SK-N-SH (cell line): ENCODE measurements at regions not wholly inside any gene's neighbourhood (a gene's known extent, or its start where the extent isn't known, plus 50 kb on each side); places are given as distances from the start of the nearest gene placed in this dataset.

Experiments used
- CTCF ChIA-PET: fragments of 300-600, 350-600 bp; formaldehyde crosslinking; extraction: SDS; loops from one replicate; lab custom pipeline; 2021; lab: Yijun Ruan, JAX
- POLR2A ChIA-PET: fragments of 350-600 bp; sonication (Branson Sonifier 250); formaldehyde crosslinking; extraction: SDS; loops from one replicate; lab custom pipeline; 2020; ENCODE audit warnings: antibody characterized with exemption, inconsistent platforms; lab: Yijun Ruan, JAX
- DNase-seq: peaks from one replicate; pipeline ENCODE4 v3.0.0; 2012
- H2AFZ ChIP-seq: fragments of 200-600 bp; sonication (generic); 2 replicates; pipeline ENCODE4 v1.8.1; 2016; ENCODE audit warnings: antibody characterized with exemption, mild to moderate bottlenecking, low read depth
- H3F3A ChIP-seq: fragments of 200-600 bp; sonication (generic); replicated peaks from 2 replicates; pipeline ENCODE3; 2016; ENCODE audit warnings: antibody characterized with exemption, mild to moderate bottlenecking; ENCODE audit not compliant: insufficient read depth
- H3K27ac ChIP-seq, 2 experiments: fragments of 200-500 bp in 1 of 2; fragments of 200-600 bp in 1 of 2; sonication (Bioruptor generic) in 1 of 2; sonication (generic), shearing (Covaris generic) in 1 of 2; 2 replicates each; pipeline versions ENCODE4 v1.5.1 to v1.6.1; 2014 to 2016; ENCODE audit warnings: low read depth in 2 of 2, inconsistent platforms in 1 of 2, low read length in 1 of 2, mild to moderate bottlenecking in 1 of 2, mixed read lengths in 1 of 2
- H3K27me3 ChIP-seq: fragments of 200-600 bp; sonication (generic), shearing (Covaris generic); 2 replicates; pipeline ENCODE4 v1.6.1; 2016; ENCODE audit warnings: mixed run types; ENCODE audit not compliant: insufficient read depth
- H3K36me3 ChIP-seq, 2 experiments: fragments of 200-500 bp in 1 of 2; fragments of 200-600 bp in 1 of 2; sonication (Bioruptor generic) in 1 of 2; sonication (generic) in 1 of 2; replicated peaks in 1 of 2; 2 replicates each; pipeline versions ENCODE3 to v1.5.1; 2014 to 2016; ENCODE audit warnings: low read length in 1 of 2, mild to moderate bottlenecking in 1 of 2; ENCODE audit not compliant: insufficient read depth in 2 of 2, control insufficient read depth in 1 of 2
- H3K4me1 ChIP-seq, 2 experiments: fragments of 200-500 bp in 1 of 2; fragments of 200-600 bp in 1 of 2; sonication (Bioruptor generic) in 1 of 2; sonication (generic), shearing (Covaris generic) in 1 of 2; 2 replicates each; pipeline versions ENCODE4 v1.5.1 to v1.6.1; 2014 to 2016; ENCODE audit warnings: low read depth in 1 of 2, low read length in 1 of 2, mixed run types in 1 of 2; ENCODE audit not compliant: insufficient read depth in 2 of 2, control insufficient read depth in 1 of 2
- H3K4me2 ChIP-seq: fragments of 200-600 bp; sonication (generic), shearing (Covaris generic); 2 replicates; pipeline ENCODE4 v1.6.1; 2017; ENCODE audit warnings: mixed run types
- H3K4me3 ChIP-seq, 2 experiments: fragments of 200-500 bp in 1 of 2; fragments of 200-600 bp in 1 of 2; sonication (Bioruptor generic) in 1 of 2; sonication (generic), shearing (Covaris generic) in 1 of 2; 2 replicates each; pipeline versions ENCODE4 v1.5.1 to v1.8.1; 2014 to 2016; ENCODE audit warnings: low read depth in 2 of 2, inconsistent platforms in 1 of 2, low read length in 1 of 2, mild to moderate bottlenecking in 1 of 2, mixed read lengths in 1 of 2, moderate library complexity in 1 of 2
- H3K79me2 ChIP-seq: fragments of 200-600 bp; sonication (generic); 2 replicates; pipeline ENCODE4 v1.8.1; 2017; ENCODE audit warnings: mild to moderate bottlenecking; ENCODE audit not compliant: insufficient read depth
- H3K9ac ChIP-seq: fragments of 200-600 bp; sonication (generic); 2 replicates; pipeline ENCODE4 v1.6.1; 2017; ENCODE audit warnings: mixed run types
- H3K9me2 ChIP-seq: fragments of 200-600 bp; sonication (generic); 2 replicates; pipeline ENCODE4 v1.6.1; 2017; ENCODE audit warnings: mixed run types
- H3K9me3 ChIP-seq: fragments of 200-600 bp; sonication (generic); 2 replicates; pipeline ENCODE4 v1.6.1; 2017; ENCODE audit warnings: mixed run types, mild to moderate bottlenecking, moderate library complexity
- H4K20me1 ChIP-seq: fragments of 200-600 bp; sonication (generic); 2 replicates; pipeline ENCODE4 v1.6.1; 2017; ENCODE audit warnings: mild to moderate bottlenecking, mixed run types; ENCODE audit not compliant: insufficient read depth
- ELF1 ChIP-seq: IDR thresholded peaks from 2 replicates; pipeline ENCODE4 v1.4.0; 2012
- EZH2phosphoT487 ChIP-seq: fragments of 200-600 bp; sonication (generic); IDR thresholded peaks from 2 replicates; pipeline ENCODE4 v1.6.1; 2017; ENCODE audit warnings: low read depth, mixed run types, mild to moderate bottlenecking, antibody characterized with exemption, moderate library complexity, borderline replicate concordance
- FOSL2 ChIP-seq: IDR thresholded peaks from 2 replicates; pipeline ENCODE4 v1.4.0; 2012; ENCODE audit warnings: low read depth, mild to moderate bottlenecking, moderate library complexity, borderline replicate concordance
- FOXJ3 ChIP-seq: sonication (generic); formaldehyde crosslinking; IDR thresholded peaks from 2 replicates; pipeline ENCODE4 v1.5.1; 2020; ENCODE audit warnings: mild to moderate bottlenecking, missing genetic modification reagents
- FOXM1 ChIP-seq: IDR thresholded peaks from 2 replicates; pipeline ENCODE4 v1.4.0; 2012; ENCODE audit warnings: low read depth, mild to moderate bottlenecking
- GABPA ChIP-seq: IDR thresholded peaks from 2 replicates; pipeline ENCODE4 v1.4.0; 2012; ENCODE audit warnings: low read depth, mild to moderate bottlenecking
- GATA2 ChIP-seq: sonication (generic); formaldehyde crosslinking; IDR thresholded peaks from 2 replicates; pipeline ENCODE4 v1.5.0; 2020; ENCODE audit warnings: mild to moderate bottlenecking, missing genetic modification reagents
- NFIC ChIP-seq: IDR thresholded peaks from 2 replicates; pipeline ENCODE4 v1.4.0; 2012; ENCODE audit warnings: borderline replicate concordance
- NRF1 ChIP-seq: IDR thresholded peaks from 2 replicates; pipeline ENCODE4 v1.6.1; 2012; ENCODE audit warnings: low read depth, mild to moderate bottlenecking, low read length
- RCOR1 ChIP-seq: fragments of 150-350 bp; IDR thresholded peaks from 2 replicates; pipeline ENCODE4 v1.6.1; 2017; ENCODE audit warnings: antibody characterized with exemption, low read length
- RXRA ChIP-seq: IDR thresholded peaks from 2 replicates; pipeline ENCODE4 v1.4.0; 2012; ENCODE audit warnings: low read depth, mild to moderate bottlenecking, borderline replicate concordance
- SMC3 ChIP-seq: IDR thresholded peaks from 2 replicates; pipeline ENCODE4 v1.6.1; 2012; ENCODE audit warnings: low read depth, low read length, improper control_type of control experiment
- TEAD4 ChIP-seq: IDR thresholded peaks from 2 replicates; pipeline ENCODE4 v1.4.0; 2012; ENCODE audit warnings: mild to moderate bottlenecking, borderline replicate concordance; ENCODE audit not compliant: insufficient read depth
- YY1 ChIP-seq: IDR thresholded peaks from 2 replicates; pipeline ENCODE4 v1.4.0; 2012; ENCODE audit warnings: low read depth, mild to moderate bottlenecking
- WGBS: methylation state at CpG from one replicate; pipeline ENCODE4 v1.1.6; 2017; ENCODE audit warnings: low lambda C conversion rate; 5-methylcytosine and 5-hydroxymethylcytosine counted together
- TF ChIP-seq, protein P1 (sequence below): fragments of 150-350 bp; IDR thresholded peaks from 2 replicates; pipeline ENCODE4 v1.6.1; 2016; ENCODE audit warnings: mild to moderate bottlenecking, low read depth, low read length
- TF ChIP-seq, protein P2 (sequence below): fragments of 150-350 bp; IDR thresholded peaks from 2 replicates; pipeline ENCODE4 v1.6.1; 2017; ENCODE audit warnings: antibody characterized with exemption, low read length, low read depth, borderline replicate concordance
- TF ChIP-seq, protein P3 (sequence below): IDR thresholded peaks from 2 replicates; pipeline ENCODE4; 2012
- TF ChIP-seq, protein P4 (sequence below): fragments of 200-600 bp; sonication (generic); IDR thresholded peaks from 2 replicates; pipeline ENCODE4 v1.6.1; 2017; ENCODE audit warnings: antibody characterized with exemption, mild to moderate bottlenecking, moderate library complexity

DNA sequence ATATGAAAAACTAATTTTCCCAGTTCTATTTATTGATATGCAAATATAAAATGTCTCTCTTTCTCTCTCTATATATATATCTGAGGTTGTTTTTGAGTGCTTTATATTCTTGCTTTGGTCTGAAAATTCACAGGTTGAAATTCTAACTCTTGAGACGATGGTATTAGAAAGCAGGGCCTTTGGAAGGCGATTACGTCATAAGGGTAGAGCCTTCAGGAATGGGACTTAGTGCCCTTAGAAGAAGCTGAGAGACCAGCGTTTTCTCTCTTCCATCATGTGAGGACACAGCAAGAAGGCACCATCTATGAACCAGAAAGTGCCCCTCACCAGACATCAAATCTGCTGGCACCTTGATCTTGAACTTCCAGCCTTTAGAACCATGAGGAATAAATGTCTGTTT lies 57.4 kb upstream of the PAXBP1 start:
- Histone ChIP-seq H3K9me3 (no peaks in the 10 kb centered on the region), H3K36me3 (no peaks in the 10 kb centered on the region), H3K4me1 (no peaks in the 10 kb centered on the region), H4K20me1 (no peaks in the 10 kb centered on the region), H3K27ac (no peak overlapping the region), H3K4me3 (no peak overlapping the region), H2AFZ (no peak overlapping the region), H3K9me2 (no peaks in the 10 kb centered on the region), H3F3A (no peaks in the 10 kb centered on the region), H3K27me3 (peaks cover 11% of the 10 kb centered on the region; the same call in 1 of the 2 replicates), H3K9ac (no peak overlapping the region), H3K79me2 (no peaks in the 10 kb centered on the region), H3K4me2 (no peak overlapping the region)
- TF ChIP-seq, protein P1, sequence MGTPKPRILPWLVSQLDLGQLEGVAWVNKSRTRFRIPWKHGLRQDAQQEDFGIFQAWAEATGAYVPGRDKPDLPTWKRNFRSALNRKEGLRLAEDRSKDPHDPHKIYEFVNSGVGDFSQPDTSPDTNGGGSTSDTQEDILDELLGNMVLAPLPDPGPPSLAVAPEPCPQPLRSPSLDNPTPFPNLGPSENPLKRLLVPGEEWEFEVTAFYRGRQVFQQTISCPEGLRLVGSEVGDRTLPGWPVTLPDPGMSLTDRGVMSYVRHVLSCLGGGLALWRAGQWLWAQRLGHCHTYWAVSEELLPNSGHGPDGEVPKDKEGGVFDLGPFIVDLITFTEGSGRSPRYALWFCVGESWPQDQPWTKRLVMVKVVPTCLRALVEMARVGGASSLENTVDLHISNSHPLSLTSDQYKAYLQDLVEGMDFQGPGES, result no peak
- no peak for TF ChIP-seq ELF1
- TF ChIP-seq, protein P2, sequence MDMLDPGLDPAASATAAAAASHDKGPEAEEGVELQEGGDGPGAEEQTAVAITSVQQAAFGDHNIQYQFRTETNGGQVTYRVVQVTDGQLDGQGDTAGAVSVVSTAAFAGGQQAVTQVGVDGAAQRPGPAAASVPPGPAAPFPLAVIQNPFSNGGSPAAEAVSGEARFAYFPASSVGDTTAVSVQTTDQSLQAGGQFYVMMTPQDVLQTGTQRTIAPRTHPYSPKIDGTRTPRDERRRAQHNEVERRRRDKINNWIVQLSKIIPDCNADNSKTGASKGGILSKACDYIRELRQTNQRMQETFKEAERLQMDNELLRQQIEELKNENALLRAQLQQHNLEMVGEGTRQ, result no peak
- TF ChIP-seq RXRA, result no peak
- no peak for TF ChIP-seq NRF1
- no peak for TF ChIP-seq GATA2 (CRISPR knock-in tag)
- TF ChIP-seq TEAD4, result no peak
- no peak for TF ChIP-seq GABPA
- TF ChIP-seq FOXM1, result no peak
- no peak for TF ChIP-seq EZH2phosphoT487
- no peak for TF ChIP-seq FOXJ3 (CRISPR knock-in tag)
- TF ChIP-seq, protein P3, sequence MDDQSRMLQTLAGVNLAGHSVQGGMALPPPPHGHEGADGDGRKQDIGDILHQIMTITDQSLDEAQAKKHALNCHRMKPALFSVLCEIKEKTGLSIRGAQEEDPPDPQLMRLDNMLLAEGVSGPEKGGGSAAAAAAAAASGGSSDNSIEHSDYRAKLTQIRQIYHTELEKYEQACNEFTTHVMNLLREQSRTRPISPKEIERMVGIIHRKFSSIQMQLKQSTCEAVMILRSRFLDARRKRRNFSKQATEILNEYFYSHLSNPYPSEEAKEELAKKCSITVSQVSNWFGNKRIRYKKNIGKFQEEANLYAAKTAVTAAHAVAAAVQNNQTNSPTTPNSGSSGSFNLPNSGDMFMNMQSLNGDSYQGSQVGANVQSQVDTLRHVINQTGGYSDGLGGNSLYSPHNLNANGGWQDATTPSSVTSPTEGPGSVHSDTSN, result no peak
- TF ChIP-seq, protein P4, sequence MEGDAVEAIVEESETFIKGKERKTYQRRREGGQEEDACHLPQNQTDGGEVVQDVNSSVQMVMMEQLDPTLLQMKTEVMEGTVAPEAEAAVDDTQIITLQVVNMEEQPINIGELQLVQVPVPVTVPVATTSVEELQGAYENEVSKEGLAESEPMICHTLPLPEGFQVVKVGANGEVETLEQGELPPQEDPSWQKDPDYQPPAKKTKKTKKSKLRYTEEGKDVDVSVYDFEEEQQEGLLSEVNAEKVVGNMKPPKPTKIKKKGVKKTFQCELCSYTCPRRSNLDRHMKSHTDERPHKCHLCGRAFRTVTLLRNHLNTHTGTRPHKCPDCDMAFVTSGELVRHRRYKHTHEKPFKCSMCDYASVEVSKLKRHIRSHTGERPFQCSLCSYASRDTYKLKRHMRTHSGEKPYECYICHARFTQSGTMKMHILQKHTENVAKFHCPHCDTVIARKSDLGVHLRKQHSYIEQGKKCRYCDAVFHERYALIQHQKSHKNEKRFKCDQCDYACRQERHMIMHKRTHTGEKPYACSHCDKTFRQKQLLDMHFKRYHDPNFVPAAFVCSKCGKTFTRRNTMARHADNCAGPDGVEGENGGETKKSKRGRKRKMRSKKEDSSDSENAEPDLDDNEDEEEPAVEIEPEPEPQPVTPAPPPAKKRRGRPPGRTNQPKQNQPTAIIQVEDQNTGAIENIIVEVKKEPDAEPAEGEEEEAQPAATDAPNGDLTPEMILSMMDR, result no peak
- TF ChIP-seq YY1, result no peak
- TF ChIP-seq NFIC, result no peak
- TF ChIP-seq FOSL2, result no peak
- TF ChIP-seq SMC3, result no peak
- no peak for TF ChIP-seq RCOR1
- 29% methylated on average over 4 of the region's 4 CpGs for WGBS
- ChIA-PET POLR2A (no interaction called here), CTCF (interaction anchor here (0.7 kb wide), 1 partner anchor 368 kb away, joined by 4 read pairs; no protein-coding TSS in a partner anchor)
- DNase-seq, result no peak
